PC-9 (cell line): ENCODE measurements at regions not wholly inside any gene's neighbourhood (a gene's known extent, or its start where the extent isn't known, plus 50 kb on each side); places are given as distances from the start of the nearest gene placed in this dataset.

Experiments used
- BruUV-seq: library from RNA; stranded (reverse); fragments of 400-500 nt; replicated peaks from 2 replicates; lab custom pipeline; 2021; lab: Mats Ljungman, UMichigan
- CTCF ChIA-PET: fragments of 300-600 bp; sonication (Branson Sonifier 250); formaldehyde crosslinking; loops from one replicate; lab custom pipeline; 2022; ENCODE audit warnings: antibody characterized with exemption; lab: Charles Lee
- POLR2A ChIA-PET: fragments of 300-600 bp; sonication (Branson Sonifier 250); formaldehyde crosslinking; loops from one replicate; lab custom pipeline; 2022; ENCODE audit warnings: antibody characterized with exemption; ENCODE audit not compliant: unreplicated experiment; lab: Charles Lee
- DNase-seq, 2 experiments: peaks; one replicate each; pipeline versions ENCODE4 v3.0.0 to v3.0.0-alpha.2; 2015 to 2022; ENCODE audit warnings: mixed read lengths in 1 of 2
- H2AFZ ChIP-seq: fragments of 200-600 bp; sonication (generic); 2 replicates; pipeline ENCODE4 v1.8.1; 2017; ENCODE audit warnings: antibody characterized with exemption
- H3F3A ChIP-seq: fragments of 200-600 bp; sonication (generic); 2 replicates; pipeline ENCODE4 v1.8.1; 2017; ENCODE audit warnings: antibody characterized with exemption, mild to moderate bottlenecking, low read depth; ENCODE audit not compliant: insufficient read depth
- H3K27ac ChIP-seq: fragments of 200-600 bp; sonication (generic); 2 replicates; pipeline ENCODE4 v1.6.1; 2016; ENCODE audit warnings: mixed run types
- H3K27me3 ChIP-seq: fragments of 200-600 bp; sonication (generic); 2 replicates; pipeline ENCODE4 v1.6.1; 2016; ENCODE audit warnings: low read depth, mixed run types; ENCODE audit not compliant: insufficient read depth
- H3K36me3 ChIP-seq: fragments of 200-600 bp; sonication (generic); 2 replicates; pipeline ENCODE4 v1.6.1; 2016; ENCODE audit warnings: low read depth, mixed run types
- H3K4me1 ChIP-seq: fragments of 200-600 bp; sonication (generic); replicated peaks from 2 replicates; pipeline ENCODE4 v1.6.1; 2016; ENCODE audit warnings: mixed run types; ENCODE audit not compliant: insufficient read depth
- H3K4me2 ChIP-seq: fragments of 200-600 bp; sonication (generic); 2 replicates; pipeline ENCODE4 v1.6.1; 2017; ENCODE audit warnings: mixed run types
- H3K4me3 ChIP-seq: fragments of 200-600 bp; sonication (generic); 2 replicates; pipeline ENCODE4 v1.6.1; 2016; ENCODE audit warnings: mixed run types
- H3K79me2 ChIP-seq: fragments of 200-600 bp; sonication (generic); 2 replicates; pipeline ENCODE4 v1.6.1; 2017; ENCODE audit warnings: low read depth, mixed run types
- H3K9me2 ChIP-seq: fragments of 200-600 bp; sonication (generic); 2 replicates; pipeline ENCODE4 v1.8.1; 2017; ENCODE audit warnings: mild to moderate bottlenecking; ENCODE audit not compliant: insufficient read depth
- H3K9me3 ChIP-seq: fragments of 200-600 bp; sonication (generic); 2 replicates; pipeline ENCODE4 v1.8.1; 2016; ENCODE audit warnings: low read depth; ENCODE audit not compliant: insufficient read depth
- H4K20me1 ChIP-seq: fragments of 200-600 bp; sonication (generic); 2 replicates; pipeline ENCODE4 v1.8.1; 2017; ENCODE audit not compliant: insufficient read depth
- EZH2 ChIP-seq: fragments of 200-600 bp; sonication (generic); IDR thresholded peaks from 2 replicates; pipeline ENCODE4 v1.8.0; 2017; ENCODE audit warnings: antibody characterized with exemption, low read depth
- intact Hi-C: fragments of 100-400 bp; cut with micrococcal nuclease; formaldehyde crosslinking; loops from one replicate; pipeline ENCODE4 v1.10.0; 2022; ENCODE audit not compliant: unreplicated experiment
- TF ChIP-seq, protein P1 (sequence below): fragments of 200-600 bp; sonication (generic); conservative IDR thresholded peaks from 2 replicates; pipeline ENCODE4 v1.6.1; 2017; ENCODE audit warnings: mixed run types, antibody characterized with exemption, mild to moderate bottlenecking, moderate library complexity

DNA sequence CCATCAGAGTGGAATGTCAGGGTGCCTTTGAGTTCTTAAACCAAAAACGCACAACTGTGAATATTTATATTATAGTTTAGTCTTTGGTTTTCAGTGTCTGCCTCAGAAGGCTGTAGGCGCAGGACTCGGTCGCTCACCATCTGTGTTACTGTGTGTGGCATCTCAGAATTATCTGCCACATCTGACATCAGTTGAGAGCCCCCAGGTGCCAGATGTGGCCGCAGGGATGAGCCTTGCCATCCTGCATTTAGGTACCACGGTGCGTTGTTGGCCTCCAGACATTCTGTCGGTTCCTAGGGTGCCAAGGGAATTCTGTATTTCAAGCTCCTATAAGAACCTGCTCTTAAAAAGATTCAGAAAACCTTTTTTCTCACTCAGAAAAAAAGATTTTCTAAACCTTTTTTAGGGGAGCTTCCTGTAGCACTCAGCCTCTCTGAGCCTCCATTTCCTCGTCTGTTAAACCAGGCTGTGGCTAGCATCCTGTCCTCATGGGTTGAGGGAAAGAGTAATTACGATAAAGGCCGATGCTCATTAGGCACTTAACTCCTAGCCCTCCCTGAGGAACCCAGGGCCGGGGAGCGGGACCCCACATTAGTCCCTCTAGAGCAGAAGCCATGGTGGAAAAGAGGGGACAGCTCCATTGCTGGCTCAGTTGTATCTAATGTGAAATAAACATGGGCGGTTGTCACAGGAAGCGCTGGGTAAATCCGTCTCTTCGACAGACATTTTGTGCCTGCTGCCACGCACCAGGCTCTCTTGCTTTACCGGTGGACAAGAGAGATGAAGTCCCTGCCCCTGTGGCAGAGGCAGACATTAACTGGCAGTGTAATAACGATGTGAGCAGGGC is 70.2 kb upstream of the MORC3 start:
- BruUV-seq, result no TSS peak
- CTCF ChIA-PET, result no interaction called here
- no peak for TF ChIP-seq EZH2
- TF ChIP-seq, protein P1, sequence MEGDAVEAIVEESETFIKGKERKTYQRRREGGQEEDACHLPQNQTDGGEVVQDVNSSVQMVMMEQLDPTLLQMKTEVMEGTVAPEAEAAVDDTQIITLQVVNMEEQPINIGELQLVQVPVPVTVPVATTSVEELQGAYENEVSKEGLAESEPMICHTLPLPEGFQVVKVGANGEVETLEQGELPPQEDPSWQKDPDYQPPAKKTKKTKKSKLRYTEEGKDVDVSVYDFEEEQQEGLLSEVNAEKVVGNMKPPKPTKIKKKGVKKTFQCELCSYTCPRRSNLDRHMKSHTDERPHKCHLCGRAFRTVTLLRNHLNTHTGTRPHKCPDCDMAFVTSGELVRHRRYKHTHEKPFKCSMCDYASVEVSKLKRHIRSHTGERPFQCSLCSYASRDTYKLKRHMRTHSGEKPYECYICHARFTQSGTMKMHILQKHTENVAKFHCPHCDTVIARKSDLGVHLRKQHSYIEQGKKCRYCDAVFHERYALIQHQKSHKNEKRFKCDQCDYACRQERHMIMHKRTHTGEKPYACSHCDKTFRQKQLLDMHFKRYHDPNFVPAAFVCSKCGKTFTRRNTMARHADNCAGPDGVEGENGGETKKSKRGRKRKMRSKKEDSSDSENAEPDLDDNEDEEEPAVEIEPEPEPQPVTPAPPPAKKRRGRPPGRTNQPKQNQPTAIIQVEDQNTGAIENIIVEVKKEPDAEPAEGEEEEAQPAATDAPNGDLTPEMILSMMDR, result no peak

DNA sequence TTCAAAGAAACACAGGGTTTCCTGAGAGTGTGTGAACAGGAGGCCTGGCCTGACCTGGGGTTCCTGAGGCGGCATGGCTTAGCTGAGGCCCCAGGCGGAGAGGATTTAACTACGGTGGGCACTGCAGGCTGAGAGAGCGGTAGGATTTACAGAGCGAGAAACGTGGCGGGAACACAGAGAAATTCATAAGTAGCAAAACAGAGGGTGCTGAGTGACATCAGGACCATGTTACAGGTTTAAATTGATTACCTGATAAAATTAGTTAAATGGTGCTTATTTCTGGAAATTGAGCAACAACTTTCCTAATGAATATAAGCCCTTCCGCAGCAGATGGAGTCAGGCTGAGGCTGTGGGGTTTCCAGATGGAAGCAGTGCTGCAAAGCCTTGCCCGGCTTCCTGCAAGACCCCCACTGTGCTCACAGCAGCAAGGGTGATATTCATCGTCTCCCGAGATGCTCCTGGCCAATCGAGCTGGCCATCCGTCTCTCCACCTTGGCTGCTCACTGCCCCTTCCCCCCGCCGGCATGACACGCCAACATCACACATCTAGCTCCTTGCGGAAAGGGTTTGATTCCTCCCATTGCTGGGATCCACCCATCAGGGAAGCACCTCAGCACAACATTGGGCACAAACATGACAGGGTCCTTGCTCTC is 69.4 kb upstream of the MORC3 start:
- TF ChIP-seq EZH2, result no peak
- TF ChIP-seq, protein P1, result no peak
- POLR2A ChIA-PET, result no interaction called here
- Histone ChIP-seq H3K9me3 (no peaks in the 10 kb centered on the region), H3K4me2 (no peak overlapping the region), H4K20me1 (no peaks in the 10 kb centered on the region), H3K79me2 (no peaks in the 10 kb centered on the region), H3K27me3 (no peaks in the 10 kb centered on the region), H3K27ac (no peak overlapping the region), H3K4me3 (no peak overlapping the region), H2AFZ (no peak overlapping the region), H3K4me1 (no peaks in the 10 kb centered on the region), H3K36me3 (no peaks in the 10 kb centered on the region), H3F3A (no peaks in the 10 kb centered on the region), H3K9me2 (no peaks in the 10 kb centered on the region)
- CTCF ChIA-PET, result no interaction called here
- intact Hi-C loops, result no loop called here
- no TSS peak for BruUV-seq
- no peak for DNase-seq

More for the DNA sequence above, 70.2 kb upstream of the MORC3 start:
- no peaks in the 10 kb centered on the region for H3K9me3 ChIP-seq
- intact Hi-C loops, result no loop called here
- no peak overlapping the region for H3K27ac ChIP-seq
- no peaks in the 10 kb centered on the region for H3K4me1 ChIP-seq
- H3K9me2 ChIP-seq, result no peaks in the 10 kb centered on the region
- H3K79me2 ChIP-seq, result no peaks in the 10 kb centered on the region
- H2AFZ ChIP-seq, result no peak overlapping the region
- no peaks in the 10 kb centered on the region for H3F3A ChIP-seq
- no peak overlapping the region for H3K4me3 ChIP-seq
- H3K4me2 ChIP-seq, result no peak overlapping the region
- H3K27me3 ChIP-seq, result no peaks in the 10 kb centered on the region
- no peaks in the 10 kb centered on the region for H3K36me3 ChIP-seq
- H4K20me1 ChIP-seq, result no peaks in the 10 kb centered on the region
- POLR2A ChIA-PET, result no interaction called here
- no peak for DNase-seq

DNA sequence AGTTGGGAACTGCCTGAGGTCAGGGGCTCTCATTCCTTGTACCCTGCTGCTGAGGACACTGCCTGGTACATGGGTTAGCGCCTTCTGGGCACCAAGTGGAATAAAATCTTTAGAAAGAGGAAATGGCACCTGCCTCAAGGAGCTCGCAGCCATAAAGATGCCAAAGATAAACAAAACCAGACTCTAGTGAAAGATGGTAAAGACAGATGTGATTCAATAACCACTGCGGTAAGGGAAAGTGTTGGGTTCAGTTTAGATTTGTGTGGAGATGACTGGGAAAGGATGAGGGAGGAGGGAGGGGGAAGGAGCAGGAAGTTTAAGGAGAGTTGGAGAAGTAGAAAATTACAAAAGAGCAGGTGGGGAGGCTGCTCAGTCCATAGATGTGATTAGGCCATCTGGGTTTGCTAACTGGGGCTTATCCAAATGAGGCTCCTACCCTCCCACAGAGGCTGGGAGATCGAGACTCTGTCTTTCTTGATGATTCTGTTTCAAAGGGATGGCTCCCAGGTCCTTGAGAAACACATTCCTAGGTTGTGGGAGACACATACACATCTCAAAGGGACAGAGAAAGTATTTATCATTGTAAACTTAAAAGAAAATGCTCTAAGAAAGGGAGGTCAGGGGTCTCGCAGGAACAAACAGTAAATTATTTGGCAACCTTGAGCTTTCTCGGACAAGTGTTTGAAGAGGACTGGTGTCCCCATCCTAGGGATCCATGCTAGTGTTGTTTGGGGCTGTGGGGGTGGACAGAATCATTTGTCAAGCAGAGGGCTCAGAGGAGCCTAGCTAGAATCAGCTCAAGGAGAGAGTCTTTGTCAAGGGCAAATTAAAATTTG is 65.7 kb upstream of the MORC3 start:
- H3K4me3 ChIP-seq, result no peak overlapping the region
- CTCF ChIA-PET, result no interaction called here
- H4K20me1 ChIP-seq, result no peaks in the 10 kb centered on the region
- TF ChIP-seq EZH2, result no peak
- TF ChIP-seq, protein P1, result no peak
- intact Hi-C loops, result no loop called here
- no peaks in the 10 kb centered on the region for H3F3A ChIP-seq
- H3K9me3 ChIP-seq, result no peaks in the 10 kb centered on the region
- DNase-seq, result no peak
- no peaks in the 10 kb centered on the region for H3K27me3 ChIP-seq
- H3K4me1 ChIP-seq, result no peaks in the 10 kb centered on the region
- no peaks in the 10 kb centered on the region for H3K9me2 ChIP-seq
- H3K36me3 ChIP-seq, result no peaks in the 10 kb centered on the region
- no peaks in the 10 kb centered on the region for H3K79me2 ChIP-seq
- no peak overlapping the region for H3K4me2 ChIP-seq
- no peak overlapping the region for H2AFZ ChIP-seq
- POLR2A ChIA-PET, result no interaction called here
- H3K27ac ChIP-seq, result no peak overlapping the region
- no TSS peak for BruUV-seq
